ENCODE measurements at regions not wholly inside any gene's neighbourhood (a gene's known extent, or its start where the extent isn't known, plus 50 kb on each side); places are given as distances from the start of the nearest gene placed in this dataset.

GRCh38 chr11:104343578-104343977 is 179.6 kb upstream of the PDGFD start:
- no peak for TF ChIP-seq ZNF335 (tag by site-specific recombination; conservative IDR thresholded peaks at IDR 0.05)
- no peak for TF ChIP-seq ZBTB17 (tag by site-specific recombination; IDR thresholded peaks at IDR 0.05)
- TF ChIP-seq YY1 (tag by site-specific recombination; IDR thresholded peaks at IDR 0.05): no peak
- TF ChIP-seq, protein P1, sequence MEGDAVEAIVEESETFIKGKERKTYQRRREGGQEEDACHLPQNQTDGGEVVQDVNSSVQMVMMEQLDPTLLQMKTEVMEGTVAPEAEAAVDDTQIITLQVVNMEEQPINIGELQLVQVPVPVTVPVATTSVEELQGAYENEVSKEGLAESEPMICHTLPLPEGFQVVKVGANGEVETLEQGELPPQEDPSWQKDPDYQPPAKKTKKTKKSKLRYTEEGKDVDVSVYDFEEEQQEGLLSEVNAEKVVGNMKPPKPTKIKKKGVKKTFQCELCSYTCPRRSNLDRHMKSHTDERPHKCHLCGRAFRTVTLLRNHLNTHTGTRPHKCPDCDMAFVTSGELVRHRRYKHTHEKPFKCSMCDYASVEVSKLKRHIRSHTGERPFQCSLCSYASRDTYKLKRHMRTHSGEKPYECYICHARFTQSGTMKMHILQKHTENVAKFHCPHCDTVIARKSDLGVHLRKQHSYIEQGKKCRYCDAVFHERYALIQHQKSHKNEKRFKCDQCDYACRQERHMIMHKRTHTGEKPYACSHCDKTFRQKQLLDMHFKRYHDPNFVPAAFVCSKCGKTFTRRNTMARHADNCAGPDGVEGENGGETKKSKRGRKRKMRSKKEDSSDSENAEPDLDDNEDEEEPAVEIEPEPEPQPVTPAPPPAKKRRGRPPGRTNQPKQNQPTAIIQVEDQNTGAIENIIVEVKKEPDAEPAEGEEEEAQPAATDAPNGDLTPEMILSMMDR (tag by site-specific recombination; IDR thresholded peaks at IDR 0.05): no peak
- TF ChIP-seq ZBTB49 (tag by site-specific recombination; IDR thresholded peaks at IDR 0.05; ENCODE audit: low read depth): no peak
- no peak for TF ChIP-seq ZBTB11 (tag by site-specific recombination; conservative IDR thresholded peaks at IDR 0.05; ENCODE audit: low read depth)
- TF ChIP-seq ZNF24 (tag by site-specific recombination; IDR thresholded peaks at IDR 0.05): no peak
- TF ChIP-seq, protein P2, sequence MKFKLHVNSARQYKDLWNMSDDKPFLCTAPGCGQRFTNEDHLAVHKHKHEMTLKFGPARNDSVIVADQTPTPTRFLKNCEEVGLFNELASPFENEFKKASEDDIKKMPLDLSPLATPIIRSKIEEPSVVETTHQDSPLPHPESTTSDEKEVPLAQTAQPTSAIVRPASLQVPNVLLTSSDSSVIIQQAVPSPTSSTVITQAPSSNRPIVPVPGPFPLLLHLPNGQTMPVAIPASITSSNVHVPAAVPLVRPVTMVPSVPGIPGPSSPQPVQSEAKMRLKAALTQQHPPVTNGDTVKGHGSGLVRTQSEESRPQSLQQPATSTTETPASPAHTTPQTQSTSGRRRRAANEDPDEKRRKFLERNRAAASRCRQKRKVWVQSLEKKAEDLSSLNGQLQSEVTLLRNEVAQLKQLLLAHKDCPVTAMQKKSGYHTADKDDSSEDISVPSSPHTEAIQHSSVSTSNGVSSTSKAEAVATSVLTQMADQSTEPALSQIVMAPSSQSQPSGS (tag by site-specific recombination; IDR thresholded peaks at IDR 0.05; ENCODE audit: low read depth): no peak
- no peak for TF ChIP-seq ZNF157 (tag by site-specific recombination; IDR thresholded peaks at IDR 0.05)
- no peak for TF ChIP-seq ZNF121 (tag by site-specific recombination; IDR thresholded peaks at IDR 0.05)
- TF ChIP-seq ZNF174 (tag by site-specific recombination; IDR thresholded peaks at IDR 0.05): no peak
- no peak for TF ChIP-seq ZNF274 (IDR thresholded peaks at IDR 0.05; ENCODE audit: low read length)
- no peak for TF ChIP-seq ZNF274 (tag by site-specific recombination; IDR thresholded peaks at IDR 0.05; ENCODE audit: borderline replicate concordance)
- TF ChIP-seq, protein P3, sequence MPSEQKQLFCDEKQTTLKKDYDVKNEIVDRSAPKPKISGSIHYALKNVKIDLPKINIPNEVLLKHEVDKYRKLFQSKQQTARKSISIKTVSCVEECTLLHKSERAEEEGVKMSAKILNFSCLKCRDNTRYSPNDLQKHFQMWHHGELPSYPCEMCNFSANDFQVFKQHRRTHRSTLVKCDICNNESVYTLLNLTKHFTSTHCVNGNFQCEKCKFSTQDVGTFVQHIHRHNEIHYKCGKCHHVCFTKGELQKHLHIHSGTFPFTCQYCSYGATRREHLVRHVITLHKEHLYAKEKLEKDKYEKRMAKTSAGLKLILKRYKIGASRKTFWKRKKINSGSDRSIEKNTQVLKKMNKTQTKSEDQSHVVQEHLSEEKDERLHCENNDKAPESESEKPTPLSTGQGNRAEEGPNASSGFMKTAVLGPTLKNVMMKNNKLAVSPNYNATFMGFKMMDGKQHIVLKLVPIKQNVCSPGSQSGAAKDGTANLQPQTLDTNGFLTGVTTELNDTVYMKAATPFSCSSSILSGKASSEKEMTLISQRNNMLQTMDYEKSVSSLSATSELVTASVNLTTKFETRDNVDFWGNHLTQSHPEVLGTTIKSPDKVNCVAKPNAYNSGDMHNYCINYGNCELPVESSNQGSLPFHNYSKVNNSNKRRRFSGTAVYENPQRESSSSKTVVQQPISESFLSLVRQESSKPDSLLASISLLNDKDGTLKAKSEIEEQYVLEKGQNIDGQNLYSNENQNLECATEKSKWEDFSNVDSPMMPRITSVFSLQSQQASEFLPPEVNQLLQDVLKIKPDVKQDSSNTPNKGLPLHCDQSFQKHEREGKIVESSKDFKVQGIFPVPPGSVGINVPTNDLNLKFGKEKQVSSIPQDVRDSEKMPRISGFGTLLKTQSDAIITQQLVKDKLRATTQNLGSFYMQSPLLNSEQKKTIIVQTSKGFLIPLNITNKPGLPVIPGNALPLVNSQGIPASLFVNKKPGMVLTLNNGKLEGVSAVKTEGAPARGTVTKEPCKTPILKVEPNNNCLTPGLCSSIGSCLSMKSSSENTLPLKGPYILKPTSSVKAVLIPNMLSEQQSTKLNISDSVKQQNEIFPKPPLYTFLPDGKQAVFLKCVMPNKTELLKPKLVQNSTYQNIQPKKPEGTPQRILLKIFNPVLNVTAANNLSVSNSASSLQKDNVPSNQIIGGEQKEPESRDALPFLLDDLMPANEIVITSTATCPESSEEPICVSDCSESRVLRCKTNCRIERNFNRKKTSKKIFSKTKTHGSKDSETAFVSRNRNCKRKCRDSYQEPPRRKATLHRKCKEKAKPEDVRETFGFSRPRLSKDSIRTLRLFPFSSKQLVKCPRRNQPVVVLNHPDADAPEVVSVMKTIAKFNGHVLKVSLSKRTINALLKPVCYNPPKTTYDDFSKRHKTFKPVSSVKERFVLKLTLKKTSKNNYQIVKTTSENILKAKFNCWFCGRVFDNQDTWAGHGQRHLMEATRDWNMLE (tag by site-specific recombination; conservative IDR thresholded peaks at IDR 0.05; ENCODE audit: low read depth): no peak

All from HEK293 (cell line).